ENCODE measurements at regions not wholly inside any gene's neighbourhood (a gene's known extent, or its start where the extent isn't known, plus 50 kb on each side); places are given as distances from the start of the nearest gene placed in this dataset.
"Not testable (repeated sequence)": the region's sequence is repeated elsewhere in the genome, so short reads cannot be mapped to it uniquely, and the experiment has no call there.

GRCh38 chr18:47370052-47370451, 118.6 kb upstream of the SKOR2 start (continued):
- TF ChIP-seq SOX6 (IDR thresholded peaks at IDR 0.05) = no peak
- no peak for TF ChIP-seq SOX6 (CRISPR knock-in tag; IDR thresholded peaks at IDR 0.05)
- no peak for TF ChIP-seq HOXA7 (CRISPR knock-in tag; IDR thresholded peaks at IDR 0.05)

DNA sequence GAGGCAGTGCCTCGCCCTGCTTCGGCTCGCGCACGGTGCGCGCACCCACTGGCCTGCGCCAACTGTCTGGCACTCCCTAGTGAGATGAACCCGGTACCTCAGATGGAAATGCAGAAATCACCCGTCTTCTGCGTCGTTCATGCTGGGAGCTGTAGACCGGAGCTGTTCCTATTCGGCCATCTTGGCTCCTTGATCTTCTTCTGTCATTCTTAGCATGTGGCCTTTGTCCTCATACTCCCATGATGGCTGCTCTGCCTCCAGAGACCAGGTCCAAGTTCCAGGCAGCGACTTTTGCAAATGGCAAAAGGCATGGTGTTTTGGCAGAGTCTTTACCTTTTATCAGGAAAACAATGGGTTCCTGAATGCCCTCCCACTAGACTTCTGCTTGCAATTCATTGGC, 102.6 kb upstream of the SKOR2 start:
- H3K4me1 ChIP-seq (ENCODE audit: insufficient read depth, low read length); CTCF ChIA-PET (ENCODE audit: low intra/inter-chr PET ratio, low total read pairs); H3K9ac ChIP-seq (ENCODE audit: insufficient read depth, low read depth, low read length); H3K9me3 ChIP-seq (ENCODE audit: low read length); BruUV-seq (replicated peaks); H3K4me3 ChIP-seq (replicated peaks in 1 of 3; ENCODE audit: insufficient read depth in 1 of 3, low read depth in 2 of 3, low read length in 3 of 3); FAIRE-seq; DNase-seq (ENCODE audit: low spot score); in situ Hi-C loops (cut with HindIII; ENCODE audit: extremely low pct_ligation_motif_present, low pct_unique_long_range_greater_than_20kb); H3K36me3 ChIP-seq (replicated peaks in 1 of 2; ENCODE audit: control insufficient read depth in 1 of 2, insufficient read depth in 2 of 2, low read length in 2 of 2); H3K4me2 ChIP-seq (ENCODE audit: low read depth, low read length); intact Hi-C loops (cut with micrococcal nuclease; ENCODE audit: unreplicated experiment); ATAC-seq; H4K20me1 ChIP-seq (ENCODE audit: insufficient read depth, low read length); POLR2A ChIA-PET; H3K79me2 ChIP-seq (ENCODE audit: insufficient read depth, low read length); H2AFZ ChIP-seq (ENCODE audit: low read length); H3K27ac ChIP-seq (ENCODE audit: extremely low read length, insufficient read depth, low read length); H3K27me3 ChIP-seq (ENCODE audit: control insufficient read depth in 1 of 2, insufficient read depth in 2 of 2, low read length in 2 of 2): not testable (repeated sequence)
- WGBS (ENCODE audit: low lambda C conversion rate) = 65% methylated on average over 8 of the region's 15 CpGs

DNA sequence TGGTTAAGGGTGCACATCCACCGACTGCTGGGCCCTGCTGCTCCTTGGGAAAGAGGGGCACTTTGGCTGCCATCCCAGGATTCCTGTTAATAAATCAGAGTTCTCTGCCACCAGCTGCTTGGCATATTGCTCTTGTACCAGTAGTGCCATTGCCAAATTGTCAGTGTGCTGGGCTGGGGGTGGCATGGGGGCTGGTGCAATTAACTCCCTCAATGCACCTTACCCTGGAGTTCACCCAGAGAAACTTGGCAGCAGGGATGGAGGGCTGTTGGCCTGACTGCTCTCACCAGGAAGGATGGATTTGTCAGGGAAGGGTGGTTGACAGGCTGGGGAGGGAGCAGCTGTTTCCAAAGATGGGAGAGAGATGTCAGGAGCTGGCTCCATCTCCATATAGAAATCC, 94.6 kb upstream of the SKOR2 start:
- TF ChIP-seq HCFC1 (IDR thresholded peaks at IDR 0.05; ENCODE audit: low read depth, low read length) (no peak), ZNF276 (CRISPR knock-in tag; IDR thresholded peaks at IDR 0.05; ENCODE audit: low read depth) (no peak)
- TF ChIP-seq, protein P1, sequence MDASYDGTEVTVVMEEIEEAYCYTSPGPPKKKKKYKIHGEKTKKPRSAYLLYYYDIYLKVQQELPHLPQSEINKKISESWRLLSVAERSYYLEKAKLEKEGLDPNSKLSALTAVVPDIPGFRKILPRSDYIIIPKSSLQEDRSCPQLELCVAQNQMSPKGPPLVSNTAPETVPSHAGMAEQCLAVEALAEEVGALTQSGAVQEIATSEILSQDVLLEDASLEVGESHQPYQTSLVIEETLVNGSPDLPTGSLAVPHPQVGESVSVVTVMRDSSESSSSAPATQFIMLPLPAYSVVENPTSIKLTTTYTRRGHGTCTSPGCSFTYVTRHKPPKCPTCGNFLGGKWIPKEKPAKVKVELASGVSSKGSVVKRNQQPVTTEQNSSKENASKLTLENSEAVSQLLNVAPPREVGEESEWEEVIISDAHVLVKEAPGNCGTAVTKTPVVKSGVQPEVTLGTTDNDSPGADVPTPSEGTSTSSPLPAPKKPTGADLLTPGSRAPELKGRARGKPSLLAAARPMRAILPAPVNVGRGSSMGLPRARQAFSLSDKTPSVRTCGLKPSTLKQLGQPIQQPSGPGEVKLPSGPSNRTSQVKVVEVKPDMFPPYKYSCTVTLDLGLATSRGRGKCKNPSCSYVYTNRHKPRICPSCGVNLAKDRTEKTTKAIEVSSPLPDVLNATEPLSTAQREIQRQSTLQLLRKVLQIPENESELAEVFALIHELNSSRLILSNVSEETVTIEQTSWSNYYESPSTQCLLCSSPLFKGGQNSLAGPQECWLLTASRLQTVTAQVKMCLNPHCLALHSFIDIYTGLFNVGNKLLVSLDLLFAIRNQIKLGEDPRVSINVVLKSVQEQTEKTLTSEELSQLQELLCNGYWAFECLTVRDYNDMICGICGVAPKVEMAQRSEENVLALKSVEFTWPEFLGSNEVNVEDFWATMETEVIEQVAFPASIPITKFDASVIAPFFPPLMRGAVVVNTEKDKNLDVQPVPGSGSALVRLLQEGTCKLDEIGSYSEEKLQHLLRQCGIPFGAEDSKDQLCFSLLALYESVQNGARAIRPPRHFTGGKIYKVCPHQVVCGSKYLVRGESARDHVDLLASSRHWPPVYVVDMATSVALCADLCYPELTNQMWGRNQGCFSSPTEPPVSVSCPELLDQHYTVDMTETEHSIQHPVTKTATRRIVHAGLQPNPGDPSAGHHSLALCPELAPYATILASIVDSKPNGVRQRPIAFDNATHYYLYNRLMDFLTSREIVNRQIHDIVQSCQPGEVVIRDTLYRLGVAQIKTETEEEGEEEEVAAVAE (CRISPR knock-in tag; IDR thresholded peaks at IDR 0.05; ENCODE audit: borderline replicate concordance) = no peak
- no peaks in the 10 kb centered on the region for H3K36me3 ChIP-seq (replicated peaks in 1 of 2; ENCODE audit: control insufficient read depth in 1 of 2, insufficient read depth in 2 of 2, low read length in 2 of 2)
- no peak for FAIRE-seq
- H3K27ac ChIP-seq (ENCODE audit: extremely low read length, insufficient read depth, low read length) = no peak overlapping the region
- no peaks in the 10 kb centered on the region for H3K79me2 ChIP-seq (ENCODE audit: insufficient read depth, low read length)
- H4K20me1 ChIP-seq (ENCODE audit: insufficient read depth, low read length) = no peaks in the 10 kb centered on the region
- in situ Hi-C loops (cut with HindIII; ENCODE audit: extremely low pct_ligation_motif_present, low pct_unique_long_range_greater_than_20kb) = no loop called here
- DNase-seq (ENCODE audit: low spot score) = no peak
- BruUV-seq (replicated peaks) = no TSS peak
- H3K27me3 ChIP-seq (ENCODE audit: control insufficient read depth in 1 of 2, insufficient read depth in 2 of 2, low read length in 2 of 2) = peaks cover 0 to 1% of the 10 kb centered on the region in 2 experiments; a peak in 1 of 5 replicates
- no peaks in the 10 kb centered on the region for H3K4me1 ChIP-seq (ENCODE audit: insufficient read depth, low read length)
- CTCF ChIA-PET (ENCODE audit: low intra/inter-chr PET ratio, low total read pairs) = no interaction called here
- ATAC-seq = no peak
- POLR2A ChIA-PET = no interaction called here
- H3K4me3 ChIP-seq (replicated peaks in 1 of 3; ENCODE audit: insufficient read depth in 1 of 3, low read depth in 2 of 3, low read length in 3 of 3) = no peak overlapping the region
- no peak overlapping the region for H2AFZ ChIP-seq (ENCODE audit: low read length)
- WGBS (ENCODE audit: low lambda C conversion rate) = 0% methylated on average over 1 of the region's 1 CpG
- intact Hi-C loops (cut with micrococcal nuclease; ENCODE audit: unreplicated experiment) = no loop called here
- H3K9ac ChIP-seq (ENCODE audit: insufficient read depth, low read depth, low read length) = no peak overlapping the region
- H3K9me3 ChIP-seq (ENCODE audit: low read length) = no peaks in the 10 kb centered on the region
- no peak overlapping the region for H3K4me2 ChIP-seq (ENCODE audit: low read depth, low read length)
